ENCODE measurements at regions not wholly inside any gene's neighbourhood (a gene's known extent, or its start where the extent isn't known, plus 50 kb on each side); places are given as distances from the start of the nearest gene placed in this dataset.

DNA sequence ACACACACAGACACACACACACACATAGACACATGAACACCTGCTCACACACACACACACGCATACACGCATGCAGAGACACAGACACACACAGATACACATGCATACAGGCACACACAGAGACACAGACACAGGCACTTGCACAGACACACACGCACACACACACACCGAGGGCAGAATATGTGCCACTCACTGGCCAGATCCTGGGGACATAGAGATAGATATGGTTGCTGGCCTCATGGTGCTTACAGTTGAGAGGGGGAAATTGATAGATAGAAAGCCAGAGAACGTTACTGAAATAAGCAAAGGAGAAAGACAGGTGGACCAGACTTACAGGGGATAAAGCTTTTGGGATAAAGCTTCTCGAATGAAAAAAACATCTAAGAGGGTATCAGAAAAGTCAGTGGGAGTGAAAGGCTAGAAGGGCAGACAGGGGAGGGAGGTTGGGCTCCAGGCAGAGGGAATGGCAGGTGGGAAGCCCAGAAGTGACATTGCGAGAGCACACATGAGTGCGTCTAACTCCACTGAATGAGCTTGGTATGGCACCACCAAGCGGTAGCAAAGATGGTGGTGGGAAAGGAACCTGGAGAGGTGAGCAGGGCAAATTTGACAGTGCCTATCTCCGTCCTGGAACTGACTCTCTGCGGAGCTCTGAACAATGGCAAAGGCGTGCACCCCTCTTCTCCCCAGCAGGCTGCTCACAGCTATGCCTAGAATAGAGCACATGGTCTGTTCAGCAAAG, 390.1 kb upstream of the TRIB2 start:
- TF ChIP-seq, protein P1, sequence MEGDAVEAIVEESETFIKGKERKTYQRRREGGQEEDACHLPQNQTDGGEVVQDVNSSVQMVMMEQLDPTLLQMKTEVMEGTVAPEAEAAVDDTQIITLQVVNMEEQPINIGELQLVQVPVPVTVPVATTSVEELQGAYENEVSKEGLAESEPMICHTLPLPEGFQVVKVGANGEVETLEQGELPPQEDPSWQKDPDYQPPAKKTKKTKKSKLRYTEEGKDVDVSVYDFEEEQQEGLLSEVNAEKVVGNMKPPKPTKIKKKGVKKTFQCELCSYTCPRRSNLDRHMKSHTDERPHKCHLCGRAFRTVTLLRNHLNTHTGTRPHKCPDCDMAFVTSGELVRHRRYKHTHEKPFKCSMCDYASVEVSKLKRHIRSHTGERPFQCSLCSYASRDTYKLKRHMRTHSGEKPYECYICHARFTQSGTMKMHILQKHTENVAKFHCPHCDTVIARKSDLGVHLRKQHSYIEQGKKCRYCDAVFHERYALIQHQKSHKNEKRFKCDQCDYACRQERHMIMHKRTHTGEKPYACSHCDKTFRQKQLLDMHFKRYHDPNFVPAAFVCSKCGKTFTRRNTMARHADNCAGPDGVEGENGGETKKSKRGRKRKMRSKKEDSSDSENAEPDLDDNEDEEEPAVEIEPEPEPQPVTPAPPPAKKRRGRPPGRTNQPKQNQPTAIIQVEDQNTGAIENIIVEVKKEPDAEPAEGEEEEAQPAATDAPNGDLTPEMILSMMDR (IDR thresholded peaks at IDR 0.05) = no peak
- TF ChIP-seq EP300 (IDR thresholded peaks at IDR 0.05) (no peak), POLR2A (IDR thresholded peaks at IDR 0.05) (no peak)

Measured in tibial nerve (tissue), 4 donors.